Neuronal stem cell (in vitro differentiated cells): ENCODE measurements at regions not wholly inside any gene's neighbourhood (a gene's known extent, or its start where the extent isn't known, plus 50 kb on each side); places are given as distances from the start of the nearest gene placed in this dataset.

Source experiments
- DNase-seq: peaks from one replicate; pipeline ENCODE4 v3.0.0-alpha.2; 2013; ENCODE audit warnings: low spot score
- H2AFZ ChIP-seq: one replicate; pipeline ENCODE4 v1.6.1; 2013; ENCODE audit warnings: mild to moderate bottlenecking, low read length, inconsistent platforms
- H2AK5ac ChIP-seq: 2 replicates; pipeline ENCODE4 v1.6.1; 2013; ENCODE audit warnings: low read depth, mild to moderate bottlenecking, inconsistent platforms, low read length, moderate library complexity, mixed read lengths
- H2BK120ac ChIP-seq: 2 replicates; pipeline ENCODE4 v1.6.1; 2013; ENCODE audit warnings: low read depth, mild to moderate bottlenecking, inconsistent platforms, low read length, moderate library complexity, mixed read lengths
- H2BK12ac ChIP-seq: one replicate; pipeline ENCODE4 v1.6.1; 2013; ENCODE audit warnings: low read length, inconsistent platforms
- H2BK15ac ChIP-seq: 2 replicates; pipeline ENCODE4 v1.6.1; 2013; ENCODE audit warnings: mild to moderate bottlenecking, low read length, inconsistent platforms, mixed read lengths
- H2BK5ac ChIP-seq: one replicate; pipeline ENCODE4 v1.6.1; 2013; ENCODE audit warnings: inconsistent platforms, mild to moderate bottlenecking, low read length, moderate library complexity
- H3K14ac ChIP-seq: one replicate; pipeline ENCODE4 v1.6.1; 2013; ENCODE audit warnings: low read length, inconsistent platforms
- H3K18ac ChIP-seq: 2 replicates; pipeline ENCODE4 v1.6.1; 2013; ENCODE audit warnings: low read length, inconsistent platforms
- H3K23ac ChIP-seq: 2 replicates; pipeline ENCODE4 v1.6.1; 2013; ENCODE audit warnings: low read depth, mild to moderate bottlenecking, mixed read lengths, low read length, inconsistent platforms; ENCODE audit not compliant: poor library complexity
- H3K27ac ChIP-seq: replicated peaks from 3 replicates; pipeline ENCODE4 v1.5.1; 2013; ENCODE audit warnings: low read length, inconsistent platforms
- H3K27me3 ChIP-seq, 3 experiments: 2 replicates each; pipeline ENCODE4 v1.6.1; 2013; ENCODE audit warnings: low read length in 3 of 3, mild to moderate bottlenecking in 2 of 3, inconsistent platforms in 1 of 3, low read depth in 1 of 3, mixed read lengths in 1 of 3, moderate library complexity in 1 of 3; ENCODE audit not compliant: control insufficient read depth in 3 of 3, insufficient read depth in 3 of 3
- H3K36me3 ChIP-seq, 2 donors: replicated peaks in 1 of 2; 2 replicates each; pipeline ENCODE4 v1.6.1; 2013; ENCODE audit warnings: low read length in 2 of 2; ENCODE audit not compliant: control insufficient read depth in 2 of 2, insufficient read depth in 2 of 2
- H3K4ac ChIP-seq: 2 replicates; pipeline ENCODE4 v1.6.1; 2013; ENCODE audit warnings: inconsistent platforms, mild to moderate bottlenecking, low read length, moderate library complexity
- H3K4me1 ChIP-seq, 2 donors: 1 replicate in 1 of 2; 2 replicates in 1 of 2; pipeline ENCODE4 v1.6.1; 2013; ENCODE audit warnings: low read length in 2 of 2, low read depth in 1 of 2; ENCODE audit not compliant: control insufficient read depth in 2 of 2, insufficient read depth in 1 of 2
- H3K4me2 ChIP-seq: one replicate; pipeline ENCODE4 v1.6.1; 2013; ENCODE audit warnings: mild to moderate bottlenecking, low read length, inconsistent platforms; ENCODE audit not compliant: insufficient read depth, poor library complexity, severe bottlenecking
- H3K4me3 ChIP-seq, 2 donors: 2 replicates each; pipeline ENCODE4 v1.5.1; 2013; ENCODE audit warnings: low read length in 2 of 2, mild to moderate bottlenecking in 2 of 2, inconsistent platforms in 1 of 2, moderate library complexity in 1 of 2
- H3K79me1 ChIP-seq: one replicate; pipeline ENCODE4 v1.6.1; 2013; ENCODE audit warnings: low read depth, mild to moderate bottlenecking, inconsistent platforms, low read length, moderate library complexity
- H3K9ac ChIP-seq: one replicate; pipeline ENCODE4 v1.6.1; 2013; ENCODE audit warnings: mild to moderate bottlenecking, low read depth, low read length, inconsistent platforms; ENCODE audit not compliant: poor library complexity
- H3K9me3 ChIP-seq, 2 donors: replicated peaks in 1 of 2; 2 replicates each; pipeline versions ENCODE3 to v1.6.1; 2013; ENCODE audit warnings: low read length in 2 of 2, mild to moderate bottlenecking in 2 of 2, inconsistent platforms in 1 of 2, low read depth in 1 of 2, mixed read lengths in 1 of 2, moderate library complexity in 1 of 2; ENCODE audit not compliant: control insufficient read depth in 2 of 2, insufficient read depth in 1 of 2
- H4K8ac ChIP-seq: one replicate; pipeline ENCODE4 v1.6.1; 2013; ENCODE audit warnings: low read depth, mild to moderate bottlenecking, inconsistent platforms, low read length, moderate library complexity
- H4K91ac ChIP-seq: one replicate; pipeline ENCODE4 v1.6.1; 2013; ENCODE audit warnings: low read length, low read depth, mild to moderate bottlenecking, inconsistent platforms; ENCODE audit not compliant: poor library complexity
- WGBS, 2 donors: extraction: QIAGEN DNeasy Blood & Tissue Kit; methylation state at CpG; one replicate each; pipeline ENCODE4 v1.1.7; 2013; ENCODE audit warnings: missing lambda C conversion rate in 2 of 2, mixed read lengths in 1 of 2; ENCODE audit not compliant: insufficient read length in 2 of 2, insufficient replicate concordance in 1 of 2; ENCODE audit errors: extremely low coverage in 2 of 2; 5-methylcytosine and 5-hydroxymethylcytosine counted together

- Histone ChIP-seq H3K4me1 (no peaks in the 10 kb centered on the region), H2BK12ac (no peak overlapping the region), H3K9ac (no peak overlapping the region), H2BK5ac (no peak overlapping the region), H3K4ac (no peak overlapping the region), H3K27me3 (no peaks in the 10 kb centered on the region), H3K36me3 (no peaks in the 10 kb centered on the region), H3K4me3 (no peak overlapping the region), H3K9me3 (no peaks in the 10 kb centered on the region), H2AFZ (no peak overlapping the region), H4K91ac (no peak overlapping the region), H3K14ac (no peak overlapping the region), H2BK15ac (no peak overlapping the region), H2AK5ac (no peak overlapping the region), H3K27ac (no peak overlapping the region), H2BK120ac (no peak overlapping the region), H3K79me1 (no peaks in the 10 kb centered on the region), H3K18ac (no peak overlapping the region), H3K23ac (no peak overlapping the region), H3K4me2 (no peak overlapping the region), H4K8ac (no peak overlapping the region)
- no CpG with 5 or more reads among the region's 3 CpGs for WGBS, 2 donors
- no peak for DNase-seq
Measured at GRCh38 chr4:35604252-35604651, 640.1 kb downstream of the ARAP2 start.

- Histone ChIP-seq H2AK5ac (no peak overlapping the region), H2BK15ac (no peak overlapping the region), H2BK120ac (no peak overlapping the region), H3K9me3 (no peaks in the 10 kb centered on the region), H3K4me2 (no peak overlapping the region), H3K18ac (no peak overlapping the region), H3K79me1 (no peaks in the 10 kb centered on the region), H4K91ac (no peak overlapping the region), H3K9ac (no peak overlapping the region), H3K23ac (no peak overlapping the region), H3K4me1 (no peaks in the 10 kb centered on the region), H2BK5ac (no peak overlapping the region), H3K14ac (no peak overlapping the region), H4K8ac (no peak overlapping the region), H3K4me3 (no peak overlapping the region), H2BK12ac (no peak overlapping the region), H3K4ac (no peak overlapping the region), H2AFZ (no peak overlapping the region), H3K27ac (no peak overlapping the region), H3K27me3 (no peaks in the 10 kb centered on the region), H3K36me3 (no peaks in the 10 kb centered on the region)
- no CpG with 5 or more reads among the region's 1 CpG for WGBS, 2 donors
- no peak for DNase-seq
Measured at GRCh38 chr4:35604724-35605123, 639.6 kb downstream of the ARAP2 start.

GRCh38 chr4:35608205-35608604 lies 636.1 kb downstream of the ARAP2 start:
- no peak overlapping the region for H2BK12ac ChIP-seq
- DNase-seq: no peak

GRCh38 chr4:35614120-35614519 lies 630.2 kb downstream of the ARAP2 start:
- H2BK5ac ChIP-seq: no peak overlapping the region
- no peak overlapping the region for H2BK15ac ChIP-seq
- H3K4me1 ChIP-seq: no peaks in the 10 kb centered on the region
- no peak overlapping the region for H3K27ac ChIP-seq
- H3K4me3 ChIP-seq: no peak overlapping the region
- no peak overlapping the region for H2AFZ ChIP-seq
- H3K9me3 ChIP-seq: no peaks in the 10 kb centered on the region
- no peak for DNase-seq
- no peak overlapping the region for H4K91ac ChIP-seq
- H3K27me3 ChIP-seq: no peaks in the 10 kb centered on the region
- no peak overlapping the region for H3K18ac ChIP-seq
- H2BK120ac ChIP-seq: no peak overlapping the region
- H2AK5ac ChIP-seq: no peak overlapping the region
- no peak overlapping the region for H3K4me2 ChIP-seq
- no peak overlapping the region for H3K23ac ChIP-seq
- WGBS, 2 donors: no CpG with 5 or more reads among the region's 2 CpGs
- H4K8ac ChIP-seq: no peak overlapping the region
- no peaks in the 10 kb centered on the region for H3K36me3 ChIP-seq
- H3K14ac ChIP-seq: no peak overlapping the region
- no peak overlapping the region for H3K4ac ChIP-seq
- H2BK12ac ChIP-seq: no peak overlapping the region
- no peak overlapping the region for H3K9ac ChIP-seq
- H3K79me1 ChIP-seq: no peaks in the 10 kb centered on the region

More at GRCh38 chr4:35608205-35608604, 636.1 kb downstream of the ARAP2 start:
- Histone ChIP-seq H3K4me1 (no peaks in the 10 kb centered on the region), H2BK5ac (no peak overlapping the region), H3K27me3 (no peaks in the 10 kb centered on the region), H3K9me3 (no peaks in the 10 kb centered on the region), H2BK120ac (no peak overlapping the region), H3K36me3 (no peaks in the 10 kb centered on the region), H3K9ac (no peak overlapping the region), H4K91ac (no peak overlapping the region), H3K18ac (no peak overlapping the region), H2AFZ (no peak overlapping the region), H3K23ac (no peak overlapping the region), H3K4me3 (no peak overlapping the region), H3K79me1 (no peaks in the 10 kb centered on the region), H3K27ac (no peak overlapping the region), H3K4me2 (no peak overlapping the region), H2BK15ac (no peak overlapping the region), H3K4ac (no peak overlapping the region), H3K14ac (no peak overlapping the region), H2AK5ac (no peak overlapping the region), H4K8ac (no peak overlapping the region)
